ENCODE measurements at regions not wholly inside any gene's neighbourhood (a gene's known extent, or its start where the extent isn't known, plus 50 kb on each side); places are given as distances from the start of the nearest gene placed in this dataset.

DNA sequence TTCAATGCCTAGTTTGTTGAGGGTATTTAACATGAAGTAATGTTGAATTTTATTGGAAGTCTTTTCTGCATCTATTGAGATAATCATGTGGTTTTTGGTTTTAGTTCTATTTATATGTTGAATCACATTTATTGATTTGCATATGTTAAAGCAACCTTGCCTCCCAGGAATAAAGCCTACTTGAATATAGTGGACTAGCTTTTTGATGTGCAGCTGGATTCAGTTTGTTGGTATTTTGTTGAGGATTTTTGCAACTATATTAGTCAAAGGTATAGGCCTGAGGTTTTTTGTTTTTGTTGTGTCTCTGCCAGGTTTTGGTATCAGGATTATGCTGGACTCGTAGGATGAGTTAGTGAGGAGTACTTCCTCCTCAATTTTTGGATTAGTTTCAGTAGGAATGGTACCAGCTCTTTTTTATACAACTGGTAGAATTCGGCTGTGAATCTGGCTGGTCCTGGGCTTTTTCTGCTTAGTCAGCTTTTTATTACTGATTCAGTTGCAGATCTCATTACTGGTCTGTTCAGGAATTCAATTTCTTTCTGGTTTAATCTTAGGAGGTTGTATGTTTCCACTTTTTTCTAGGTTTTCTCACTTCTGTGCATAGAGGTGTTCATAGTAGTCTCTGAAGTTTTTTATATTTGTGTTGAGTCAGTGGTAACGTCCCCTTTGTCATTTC lies 209.8 kb upstream of the RBMS3 start:
- no peaks in the 10 kb centered on the region for H3K36me3 ChIP-seq (ENCODE audit: control insufficient read depth in 1 of 2, insufficient read depth in 2 of 2, low read length in 2 of 2)
- no peaks in the 10 kb centered on the region for H4K20me1 ChIP-seq (ENCODE audit: insufficient read depth)
- H3K4me2 ChIP-seq (ENCODE audit: low read length) = no peak overlapping the region
- BruUV-seq (replicated peaks) = no TSS peak
- DNase-seq (ENCODE audit: low read depth, low spot score) = no peak
- no peaks in the 10 kb centered on the region for H3K9me3 ChIP-seq (ENCODE audit: control insufficient read depth in 1 of 2, insufficient read depth in 1 of 2, low read depth in 1 of 2, low read length in 2 of 2)
- intact Hi-C loops (cut with micrococcal nuclease) = no loop called here
- H3K79me2 ChIP-seq (ENCODE audit: insufficient read depth, low read length) = no peaks in the 10 kb centered on the region
- no peak overlapping the region for H3K4me3 ChIP-seq (replicated peaks in 1 of 2; ENCODE audit: low read depth in 1 of 2, low read length in 2 of 2)
- no peaks in the 10 kb centered on the region for H3K4me1 ChIP-seq (ENCODE audit: control insufficient read depth in 1 of 2, insufficient read depth in 2 of 2, low read length in 2 of 2)
- no peak overlapping the region for H2AFZ ChIP-seq (ENCODE audit: low read depth, low read length, poor library complexity, severe bottlenecking)
- ChIA-PET POLR2A (no interaction called here), CTCF (no interaction called here), RAD21 (ENCODE audit: low non-redundant PET in 1 of 2, low total read pairs in 2 of 2, uncharacterized antibody in 2 of 2, unreplicated experiment in 2 of 2) (no interaction called here)
- ATAC-seq = no peak
- no peak overlapping the region for H3K27ac ChIP-seq (ENCODE audit: low read depth, low read length)
- no peaks in the 10 kb centered on the region for H3K9me2 ChIP-seq (ENCODE audit: insufficient read depth)
- TF ChIP-seq, protein P1, sequence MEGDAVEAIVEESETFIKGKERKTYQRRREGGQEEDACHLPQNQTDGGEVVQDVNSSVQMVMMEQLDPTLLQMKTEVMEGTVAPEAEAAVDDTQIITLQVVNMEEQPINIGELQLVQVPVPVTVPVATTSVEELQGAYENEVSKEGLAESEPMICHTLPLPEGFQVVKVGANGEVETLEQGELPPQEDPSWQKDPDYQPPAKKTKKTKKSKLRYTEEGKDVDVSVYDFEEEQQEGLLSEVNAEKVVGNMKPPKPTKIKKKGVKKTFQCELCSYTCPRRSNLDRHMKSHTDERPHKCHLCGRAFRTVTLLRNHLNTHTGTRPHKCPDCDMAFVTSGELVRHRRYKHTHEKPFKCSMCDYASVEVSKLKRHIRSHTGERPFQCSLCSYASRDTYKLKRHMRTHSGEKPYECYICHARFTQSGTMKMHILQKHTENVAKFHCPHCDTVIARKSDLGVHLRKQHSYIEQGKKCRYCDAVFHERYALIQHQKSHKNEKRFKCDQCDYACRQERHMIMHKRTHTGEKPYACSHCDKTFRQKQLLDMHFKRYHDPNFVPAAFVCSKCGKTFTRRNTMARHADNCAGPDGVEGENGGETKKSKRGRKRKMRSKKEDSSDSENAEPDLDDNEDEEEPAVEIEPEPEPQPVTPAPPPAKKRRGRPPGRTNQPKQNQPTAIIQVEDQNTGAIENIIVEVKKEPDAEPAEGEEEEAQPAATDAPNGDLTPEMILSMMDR (IDR thresholded peaks at IDR 0.05 in 2 of 3, conservative IDR thresholded peaks at IDR 0.05 in 1 of 3; ENCODE audit: borderline replicate concordance in 1 of 3, insufficient read depth in 1 of 3, low read depth in 2 of 3, low read length in 2 of 3) = no peak
- TF ChIP-seq, protein P2, sequence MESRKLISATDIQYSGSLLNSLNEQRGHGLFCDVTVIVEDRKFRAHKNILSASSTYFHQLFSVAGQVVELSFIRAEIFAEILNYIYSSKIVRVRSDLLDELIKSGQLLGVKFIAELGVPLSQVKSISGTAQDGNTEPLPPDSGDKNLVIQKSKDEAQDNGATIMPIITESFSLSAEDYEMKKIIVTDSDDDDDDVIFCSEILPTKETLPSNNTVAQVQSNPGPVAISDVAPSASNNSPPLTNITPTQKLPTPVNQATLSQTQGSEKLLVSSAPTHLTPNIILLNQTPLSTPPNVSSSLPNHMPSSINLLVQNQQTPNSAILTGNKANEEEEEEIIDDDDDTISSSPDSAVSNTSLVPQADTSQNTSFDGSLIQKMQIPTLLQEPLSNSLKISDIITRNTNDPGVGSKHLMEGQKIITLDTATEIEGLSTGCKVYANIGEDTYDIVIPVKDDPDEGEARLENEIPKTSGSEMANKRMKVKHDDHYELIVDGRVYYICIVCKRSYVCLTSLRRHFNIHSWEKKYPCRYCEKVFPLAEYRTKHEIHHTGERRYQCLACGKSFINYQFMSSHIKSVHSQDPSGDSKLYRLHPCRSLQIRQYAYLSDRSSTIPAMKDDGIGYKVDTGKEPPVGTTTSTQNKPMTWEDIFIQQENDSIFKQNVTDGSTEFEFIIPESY (IDR thresholded peaks at IDR 0.05; ENCODE audit: extremely low read depth, insufficient replicate concordance, low read length) = no peak
- TF ChIP-seq, protein P3, sequence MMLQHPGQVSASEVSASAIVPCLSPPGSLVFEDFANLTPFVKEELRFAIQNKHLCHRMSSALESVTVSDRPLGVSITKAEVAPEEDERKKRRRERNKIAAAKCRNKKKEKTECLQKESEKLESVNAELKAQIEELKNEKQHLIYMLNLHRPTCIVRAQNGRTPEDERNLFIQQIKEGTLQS (IDR thresholded peaks at IDR 0.05) = no peak
- TF ChIP-seq ZFX (IDR thresholded peaks at IDR 0.05) (no peak), EZH2 (IDR thresholded peaks at IDR 0.05) (no peak), ELF1 (IDR thresholded peaks at IDR 0.05; ENCODE audit: borderline replicate concordance, low read depth) (no peak), EGR1 (IDR thresholded peaks at IDR 0.05; ENCODE audit: low read depth) (no peak), ZNF274 (IDR thresholded peaks at IDR 0.05; ENCODE audit: low read depth, low read length) (no peak), CEBPB (IDR thresholded peaks at IDR 0.05; ENCODE audit: low read depth) (no peak), YY1 (IDR thresholded peaks at IDR 0.05; ENCODE audit: extremely low read depth, insufficient replicate concordance, low read depth, low read length) (no peak), SP1 (IDR thresholded peaks at IDR 0.05; ENCODE audit: low read depth) (no peak), POLR2A (IDR thresholded peaks at IDR 0.05; ENCODE audit: borderline replicate concordance, extremely low read depth, insufficient read depth, insufficient read length) (no peak), FOSL1 (IDR thresholded peaks at IDR 0.05; ENCODE audit: low read depth) (no peak), TCF7L2 (IDR thresholded peaks at IDR 0.05; ENCODE audit: borderline replicate concordance, extremely low read depth, insufficient read depth, insufficient read length) (no peak)
- no peak overlapping the region for H3K9ac ChIP-seq (ENCODE audit: low read length)
- no peaks in the 10 kb centered on the region for H3K27me3 ChIP-seq (ENCODE audit: insufficient read depth, low read length)

Data from HCT116 (cell line).